LNCaP clone FGC (cell line): ENCODE measurements at regions not wholly inside any gene's neighbourhood (a gene's known extent, or its start where the extent isn't known, plus 50 kb on each side); places are given as distances from the start of the nearest gene placed in this dataset.

ENCODE experiments used
- DNase-seq: peaks from one replicate; pipeline ENCODE4 v3.0.0-alpha.2; 2011; ENCODE audit warnings: low read depth
- H3K4me3 ChIP-seq: 2 replicates; pipeline ENCODE4 v1.5.1; 2011; ENCODE audit warnings: mild to moderate bottlenecking, low read depth, low read length, control low read depth
- TF ChIP-seq, protein P1 (sequence below): IDR thresholded peaks from 2 replicates; pipeline ENCODE4 v1.5.1; 2012; ENCODE audit warnings: mild to moderate bottlenecking; ENCODE audit not compliant: control insufficient read depth, insufficient read depth; ENCODE audit errors: extremely low read depth

DNA sequence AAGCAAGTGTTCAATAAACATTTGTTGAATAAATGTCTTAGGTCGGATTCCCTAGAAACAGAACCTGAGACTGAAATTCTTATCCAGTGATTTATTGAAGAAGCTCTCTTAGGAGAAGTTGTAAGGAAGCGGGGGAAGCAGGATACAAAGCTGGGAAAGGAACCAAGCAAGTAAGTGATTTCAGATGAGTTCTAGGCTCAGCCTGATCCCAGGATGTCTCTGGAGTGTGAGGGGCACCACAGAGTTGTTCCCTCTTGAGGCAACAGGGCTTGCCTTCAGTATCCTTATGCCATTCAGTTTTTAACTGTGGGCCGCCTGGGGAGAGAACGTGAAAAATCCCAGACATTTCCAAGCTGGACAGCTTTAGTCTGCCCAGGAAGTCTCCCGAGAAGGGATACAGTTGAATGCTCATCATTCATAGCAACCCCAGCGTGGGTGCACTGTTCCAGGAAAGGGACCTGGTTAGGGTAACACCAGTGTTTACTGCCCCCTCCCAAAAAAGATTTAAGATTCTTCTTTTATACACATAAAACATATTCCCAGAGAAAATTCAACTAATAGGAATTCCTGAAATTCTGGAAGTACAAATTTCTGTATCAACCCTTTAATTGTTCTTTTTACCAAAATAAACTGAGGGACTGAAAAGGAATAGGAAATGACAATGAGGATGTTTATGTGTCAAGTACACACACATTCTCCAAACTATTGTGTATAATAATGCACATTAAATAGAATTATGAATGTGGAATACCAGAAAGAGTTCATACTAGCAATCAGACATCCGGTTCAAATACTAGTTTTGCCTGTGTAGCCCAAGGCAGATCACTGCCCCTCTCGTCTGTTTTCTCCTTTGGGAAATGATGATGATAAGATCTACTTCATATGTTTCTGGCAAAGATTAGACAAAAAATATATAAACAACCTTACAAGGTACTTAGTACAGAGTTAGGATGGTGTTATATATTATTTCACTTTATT is 592.1 kb upstream of the CDH2 start:
- DNase-seq = no peak
- TF ChIP-seq, protein P1, sequence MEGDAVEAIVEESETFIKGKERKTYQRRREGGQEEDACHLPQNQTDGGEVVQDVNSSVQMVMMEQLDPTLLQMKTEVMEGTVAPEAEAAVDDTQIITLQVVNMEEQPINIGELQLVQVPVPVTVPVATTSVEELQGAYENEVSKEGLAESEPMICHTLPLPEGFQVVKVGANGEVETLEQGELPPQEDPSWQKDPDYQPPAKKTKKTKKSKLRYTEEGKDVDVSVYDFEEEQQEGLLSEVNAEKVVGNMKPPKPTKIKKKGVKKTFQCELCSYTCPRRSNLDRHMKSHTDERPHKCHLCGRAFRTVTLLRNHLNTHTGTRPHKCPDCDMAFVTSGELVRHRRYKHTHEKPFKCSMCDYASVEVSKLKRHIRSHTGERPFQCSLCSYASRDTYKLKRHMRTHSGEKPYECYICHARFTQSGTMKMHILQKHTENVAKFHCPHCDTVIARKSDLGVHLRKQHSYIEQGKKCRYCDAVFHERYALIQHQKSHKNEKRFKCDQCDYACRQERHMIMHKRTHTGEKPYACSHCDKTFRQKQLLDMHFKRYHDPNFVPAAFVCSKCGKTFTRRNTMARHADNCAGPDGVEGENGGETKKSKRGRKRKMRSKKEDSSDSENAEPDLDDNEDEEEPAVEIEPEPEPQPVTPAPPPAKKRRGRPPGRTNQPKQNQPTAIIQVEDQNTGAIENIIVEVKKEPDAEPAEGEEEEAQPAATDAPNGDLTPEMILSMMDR = no peak
- H3K4me3 ChIP-seq = no peak overlapping the region

DNA sequence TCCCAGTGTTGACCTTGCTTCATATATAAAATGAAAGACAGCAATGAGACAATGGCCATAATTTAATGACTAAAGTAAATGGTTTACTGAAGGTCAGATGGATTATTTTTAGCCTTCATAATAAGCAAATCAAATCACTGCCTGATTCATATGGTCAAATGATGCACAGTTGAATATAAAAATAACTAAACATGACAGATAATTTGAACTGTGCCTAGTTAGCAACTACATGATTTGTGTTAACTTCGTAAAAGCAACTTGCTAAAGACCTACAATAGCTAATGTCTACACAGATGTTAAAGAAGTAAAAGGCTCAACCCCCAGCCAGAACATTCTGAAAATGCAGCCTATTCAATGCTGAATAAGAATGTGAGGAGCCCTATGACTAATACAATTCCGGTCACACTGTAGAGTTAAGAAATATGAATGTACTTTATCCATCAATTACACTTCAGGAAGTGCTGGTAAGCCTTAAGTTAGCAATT is 590.8 kb upstream of the CDH2 start:
- H3K4me3 ChIP-seq = no peak overlapping the region
- DNase-seq = no peak
- TF ChIP-seq, protein P1 = no peak

DNA sequence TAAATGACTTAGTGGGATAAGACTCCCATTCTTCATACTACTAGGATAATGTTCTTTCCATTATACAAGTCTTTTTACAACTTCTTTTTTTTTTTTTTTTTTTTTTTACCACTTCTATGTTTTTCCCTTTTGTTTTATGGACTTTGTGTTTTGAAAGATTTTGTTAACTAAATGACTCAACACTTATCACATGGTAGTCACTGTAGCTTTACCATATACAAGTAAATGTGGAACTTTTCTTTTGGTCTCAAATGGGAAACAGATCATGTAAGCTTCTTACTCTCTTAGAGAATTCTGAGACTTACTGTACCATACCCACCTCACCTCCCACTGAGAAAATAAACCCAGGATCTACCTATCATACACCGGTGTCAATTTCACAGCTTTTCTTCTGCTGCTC is 590.3 kb upstream of the CDH2 start:
- TF ChIP-seq, protein P1 = no peak
- no peak overlapping the region for H3K4me3 ChIP-seq
- DNase-seq = no peak

DNA sequence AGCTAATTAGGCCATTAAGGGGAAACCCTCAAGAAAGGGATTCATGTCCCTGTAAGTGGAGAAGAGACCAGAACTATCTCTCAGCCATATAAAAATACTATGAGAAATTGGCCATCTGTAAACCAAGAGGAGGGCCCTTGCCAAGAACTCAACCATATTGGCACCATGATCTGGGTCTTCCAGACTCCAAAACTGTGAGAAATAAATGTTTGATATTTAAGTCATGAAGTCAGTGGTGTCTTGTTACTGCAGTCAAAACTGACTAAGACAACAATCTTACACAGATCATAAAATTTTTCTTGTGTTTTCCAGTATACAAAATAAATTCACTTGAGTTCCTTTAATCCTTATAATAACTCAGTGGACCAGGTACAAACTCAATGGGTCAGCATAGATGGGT is 589.8 kb upstream of the CDH2 start:
- TF ChIP-seq, protein P1 = no peak
- no peak overlapping the region for H3K4me3 ChIP-seq
- DNase-seq = no peak

DNA sequence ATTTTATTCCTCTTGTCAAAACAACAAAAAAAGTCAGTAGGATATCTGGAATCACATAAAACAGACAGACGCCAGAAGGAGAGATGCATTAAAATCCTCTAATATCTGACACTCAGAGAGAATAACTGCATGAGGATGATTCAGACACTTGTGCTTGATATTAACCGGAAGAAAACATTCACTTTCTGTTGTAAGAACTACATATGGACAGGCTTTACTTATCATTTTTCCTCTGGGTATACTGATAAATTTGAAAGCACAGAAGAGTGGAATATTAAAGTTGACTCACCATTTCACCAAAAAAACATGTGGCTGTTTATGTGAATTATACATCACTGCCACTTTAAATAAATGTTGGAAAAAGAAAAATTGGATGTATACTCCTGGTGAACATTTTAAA is 589.1 kb upstream of the CDH2 start:
- no peak for DNase-seq
- H3K4me3 ChIP-seq = no peak overlapping the region
- TF ChIP-seq, protein P1 = no peak

DNA sequence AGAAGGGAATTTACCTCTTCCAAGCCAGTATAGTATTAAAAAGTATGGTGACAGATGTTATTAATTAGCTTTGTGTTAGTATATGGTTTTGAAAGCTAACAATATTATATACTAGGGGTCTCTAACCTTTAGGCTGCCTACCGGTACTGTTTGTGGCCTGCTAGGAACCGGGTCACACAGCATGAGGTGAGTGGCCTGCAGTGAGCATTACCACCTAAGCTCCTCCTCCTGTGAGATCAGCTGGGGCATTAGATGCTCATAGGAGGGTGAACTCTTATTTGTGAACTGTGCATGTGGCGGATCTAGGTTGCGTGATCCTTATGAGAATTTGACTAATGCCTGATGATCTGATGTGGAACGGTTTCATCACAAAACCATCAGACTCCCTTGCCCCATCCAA is 583.4 kb upstream of the CDH2 start:
- no peak for DNase-seq
- no peak overlapping the region for H3K4me3 ChIP-seq
- TF ChIP-seq, protein P1 = no peak

DNA sequence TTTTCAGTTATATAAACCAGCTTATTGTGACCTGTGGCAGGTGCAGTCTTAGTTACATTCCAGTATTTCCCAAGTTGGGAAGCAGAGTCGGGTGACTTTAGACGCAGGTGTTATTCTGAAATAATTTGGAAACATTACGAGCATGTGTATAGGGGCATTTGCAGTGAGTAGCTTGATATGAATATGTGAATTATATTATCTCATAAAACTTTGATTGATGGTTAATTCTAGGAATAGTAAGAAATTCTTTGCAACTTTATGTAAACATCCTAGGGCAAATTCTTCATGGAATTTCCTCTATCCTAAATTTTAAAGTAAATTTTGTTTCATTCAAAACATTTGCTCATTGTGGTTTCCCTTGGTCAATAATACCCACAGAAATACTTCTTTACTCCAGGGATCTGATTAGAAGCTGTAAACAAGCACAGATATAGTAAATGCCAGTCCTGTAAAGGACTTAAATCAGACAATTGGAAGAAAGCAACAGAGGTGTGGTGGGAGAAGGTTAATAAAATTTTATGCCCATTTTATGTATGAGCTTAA is 580.6 kb upstream of the CDH2 start:
- H3K4me3 ChIP-seq = no peak overlapping the region
- TF ChIP-seq, protein P1 = no peak
- no peak for DNase-seq
